Ovary (tissue), 7 donors: ENCODE measurements at regions not wholly inside any gene's neighbourhood (a gene's known extent, or its start where the extent isn't known, plus 50 kb on each side); places are given as distances from the start of the nearest gene placed in this dataset.

Source experiments
- DNase-seq, 5 donors: peaks; one replicate each; pipeline ENCODE4 v3.0.0-alpha.2; 2019 to 2020
- H3K27ac ChIP-seq, 2 donors: fragments of 200-600 bp; one replicate each; pipeline versions ENCODE4 v1.5.1 to v1.8.0; 2019 to 2022
- H3K27me3 ChIP-seq: fragments of 200-600 bp; one replicate; pipeline ENCODE4 v1.8.0; 2022
- H3K36me3 ChIP-seq: fragments of 200-600 bp; sonication (generic); one replicate; pipeline ENCODE4 v1.5.1; 2019
- H3K4me1 ChIP-seq: one replicate; pipeline ENCODE4 v1.8.1; 2013; ENCODE audit warnings: mild to moderate bottlenecking, moderate library complexity; ENCODE audit not compliant: insufficient read depth
- H3K4me3 ChIP-seq: fragments of 200-600 bp; sonication (generic); one replicate; pipeline ENCODE4 v1.5.1; 2017
- H3K9me3 ChIP-seq, 2 donors: fragments of 200-600 bp in 1 of 2; sonication (generic) in 1 of 2; one replicate each; pipeline versions ENCODE4 v1.5.1 to v1.8.1; 2013 to 2019; ENCODE audit warnings: mild to moderate bottlenecking in 1 of 2, moderate library complexity in 1 of 2
- EP300 ChIP-seq: sonication (generic); formaldehyde crosslinking; IDR thresholded peaks from one replicate; pipeline ENCODE4 v1.6.1; 2017; ENCODE audit warnings: antibody characterized with exemption
- POLR2A ChIP-seq: fragments of 450-650 bp; IDR thresholded peaks from one replicate; pipeline ENCODE4 v1.6.1; 2017; ENCODE audit warnings: antibody characterized with exemption, mild to moderate bottlenecking, moderate library complexity
- WGBS, 3 donors: extraction: QIAGEN DNeasy Blood & Tissue Kit in 1 of 3; methylation state at CpG; one replicate each; pipeline versions ENCODE4 v1.1.5 to v1.1.7; 2013 to 2017; 5-methylcytosine and 5-hydroxymethylcytosine counted together
- intact Hi-C, 4 donors: fragments of 100-400 bp; cut with DNase I; formaldehyde crosslinking; loops; one replicate each; pipeline versions ENCODE4 v1.11.0 to v1.15.1; 2022 to 2023
- TF ChIP-seq, protein P1 (sequence below), 3 donors: fragments of 450-650 bp in 2 of 3; fragments of 200-600 bp in 1 of 3; IDR thresholded peaks; one replicate each; pipeline versions ENCODE4 v1.5.1 to v1.8.0; 2016 to 2022; ENCODE audit warnings: antibody characterized with exemption in 3 of 3, mild to moderate bottlenecking in 1 of 3
- donor health status: DM: no; HTN: no; CAD: no; lungs with moderate emphysema.
- donor health status: DM: no; HTN: no; CAD: no.
- donor health status: Bipolar disorder and iron deficiency.
- donor health status: DM: no; HTN: no; CAD: no.
- donor health status: DM: yes; HTN: yes; CAD: no.

DNA sequence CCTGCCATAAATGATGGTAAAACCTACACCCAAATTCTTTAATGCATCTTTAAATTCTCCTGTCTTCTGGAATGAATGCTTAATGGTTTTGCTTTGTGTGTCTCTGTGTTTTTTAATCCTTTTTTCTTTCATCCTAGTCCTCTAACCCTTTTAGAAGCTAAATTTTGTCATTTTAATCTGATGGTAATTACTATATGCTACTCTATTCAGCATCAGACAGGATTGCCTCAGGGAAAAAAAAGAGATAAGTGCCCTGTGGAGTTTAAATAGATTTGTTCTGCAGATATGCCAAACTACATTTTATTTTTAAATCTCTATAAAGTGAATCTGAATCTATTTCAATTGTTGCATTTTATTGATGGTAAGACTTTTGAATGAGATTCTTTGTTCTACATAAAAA lies 966.8 kb downstream of the NSUN3 start:
- H3K4me3 ChIP-seq, result no peak overlapping the region
- no peaks in the 10 kb centered on the region for H3K4me1 ChIP-seq
- no peaks in the 10 kb centered on the region for H3K27me3 ChIP-seq
- TF ChIP-seq POLR2A, result no peak
- TF ChIP-seq, protein P1, sequence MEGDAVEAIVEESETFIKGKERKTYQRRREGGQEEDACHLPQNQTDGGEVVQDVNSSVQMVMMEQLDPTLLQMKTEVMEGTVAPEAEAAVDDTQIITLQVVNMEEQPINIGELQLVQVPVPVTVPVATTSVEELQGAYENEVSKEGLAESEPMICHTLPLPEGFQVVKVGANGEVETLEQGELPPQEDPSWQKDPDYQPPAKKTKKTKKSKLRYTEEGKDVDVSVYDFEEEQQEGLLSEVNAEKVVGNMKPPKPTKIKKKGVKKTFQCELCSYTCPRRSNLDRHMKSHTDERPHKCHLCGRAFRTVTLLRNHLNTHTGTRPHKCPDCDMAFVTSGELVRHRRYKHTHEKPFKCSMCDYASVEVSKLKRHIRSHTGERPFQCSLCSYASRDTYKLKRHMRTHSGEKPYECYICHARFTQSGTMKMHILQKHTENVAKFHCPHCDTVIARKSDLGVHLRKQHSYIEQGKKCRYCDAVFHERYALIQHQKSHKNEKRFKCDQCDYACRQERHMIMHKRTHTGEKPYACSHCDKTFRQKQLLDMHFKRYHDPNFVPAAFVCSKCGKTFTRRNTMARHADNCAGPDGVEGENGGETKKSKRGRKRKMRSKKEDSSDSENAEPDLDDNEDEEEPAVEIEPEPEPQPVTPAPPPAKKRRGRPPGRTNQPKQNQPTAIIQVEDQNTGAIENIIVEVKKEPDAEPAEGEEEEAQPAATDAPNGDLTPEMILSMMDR (IDR thresholded peaks at IDR 0.05), result no peak
- intact Hi-C loops, result no loop called here
- no peaks in the 10 kb centered on the region for H3K36me3 ChIP-seq
- DNase-seq, result no peak
- H3K9me3 ChIP-seq, result no peaks in the 10 kb centered on the region
- no peak overlapping the region for H3K27ac ChIP-seq

DNA sequence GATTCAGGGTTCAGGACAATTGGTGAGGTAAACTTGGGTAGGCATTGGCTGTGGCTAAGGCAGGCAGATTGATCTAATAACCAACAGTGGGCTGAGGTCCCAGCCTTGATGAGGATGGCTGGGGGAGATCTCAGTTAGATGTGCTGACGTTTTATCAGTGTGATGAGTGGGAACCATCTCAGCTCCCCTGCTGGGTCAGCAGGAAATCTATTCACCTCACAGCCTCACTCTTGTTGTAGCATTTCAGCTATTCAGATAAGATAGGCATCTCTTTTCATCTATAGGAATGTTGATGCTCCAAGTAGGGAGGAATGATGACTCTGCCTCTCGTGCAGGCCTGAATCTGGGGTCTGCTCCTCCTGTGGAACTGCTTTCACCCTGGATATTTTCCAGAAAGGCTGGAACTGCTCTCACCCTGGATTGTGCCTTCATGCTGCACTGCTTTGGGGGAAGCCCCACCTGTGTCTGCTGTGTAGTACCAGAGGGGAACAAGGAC lies 973.7 kb downstream of the NSUN3 start:
- Histone ChIP-seq H3K36me3 (no peaks in the 10 kb centered on the region), H3K4me1 (no peaks in the 10 kb centered on the region), H3K4me3 (no peak overlapping the region), H3K27ac (no peak overlapping the region), H3K27me3 (no peaks in the 10 kb centered on the region), H3K9me3 (no peaks in the 10 kb centered on the region)
- 56 to 90% (median 71%) methylated on average over 2 of the region's 2 CpGs for WGBS, 3 donors
- TF ChIP-seq, protein P1 (IDR thresholded peaks at IDR 0.05), result no peak
- TF ChIP-seq POLR2A (no peak), EP300 (no peak)
- no peak for DNase-seq
- intact Hi-C loops, result no loop called here

DNA sequence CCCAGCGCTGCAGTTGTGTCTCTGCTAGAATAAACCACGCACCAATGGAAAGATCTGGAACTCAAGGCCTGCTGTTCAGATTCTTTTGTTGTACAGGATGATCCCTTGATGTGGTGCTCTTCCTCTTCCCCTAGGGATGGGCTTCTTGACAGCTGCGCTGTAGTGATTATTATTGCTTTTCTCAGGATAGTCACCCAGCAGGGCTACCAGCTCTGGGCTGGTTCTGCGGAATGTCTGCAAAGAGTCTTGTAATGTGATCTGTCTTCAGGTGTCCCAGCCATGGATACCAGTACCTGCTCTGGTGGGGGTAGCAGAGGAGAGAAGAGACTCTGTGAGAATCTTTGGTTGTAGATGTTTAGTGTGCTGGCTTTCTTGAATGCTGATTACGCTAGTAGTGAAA lies 974.2 kb downstream of the NSUN3 start:
- DNase-seq, result no peak
- Histone ChIP-seq H3K4me1 (no peaks in the 10 kb centered on the region), H3K9me3 (no peaks in the 10 kb centered on the region), H3K4me3 (no peak overlapping the region), H3K27me3 (no peaks in the 10 kb centered on the region), H3K27ac (no peak overlapping the region), H3K36me3 (no peaks in the 10 kb centered on the region)
- intact Hi-C loops, result no loop called here
- WGBS, 3 donors, result 91 to 100% (median 98%) methylated on average over 5 of the region's 5 CpGs
- TF ChIP-seq, protein P1 (IDR thresholded peaks at IDR 0.05), result no peak
- TF ChIP-seq POLR2A (no peak), EP300 (no peak)

DNA sequence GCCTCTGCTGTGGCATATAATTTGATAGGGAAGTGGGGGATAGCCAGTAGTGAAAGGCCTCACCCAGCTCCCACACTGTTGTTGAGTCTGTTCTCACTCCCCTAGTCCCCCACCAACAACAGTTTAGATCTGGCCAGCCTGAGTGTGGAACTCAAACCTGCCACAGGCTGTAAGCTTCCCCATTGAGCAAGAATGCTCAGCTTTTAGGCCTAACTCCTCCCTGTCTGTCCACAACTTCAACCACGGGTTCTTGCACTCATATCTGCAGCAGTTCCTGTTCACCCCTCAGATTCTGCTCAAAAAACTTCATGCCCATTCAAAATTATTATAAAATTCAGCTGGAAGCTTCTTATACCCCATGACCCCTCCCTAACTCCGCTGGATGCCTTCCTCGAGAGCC lies 975.1 kb downstream of the NSUN3 start:
- Histone ChIP-seq H3K9me3 (no peaks in the 10 kb centered on the region), H3K27ac (no peak overlapping the region), H3K36me3 (no peaks in the 10 kb centered on the region), H3K27me3 (no peaks in the 10 kb centered on the region), H3K4me3 (no peak overlapping the region), H3K4me1 (no peaks in the 10 kb centered on the region)
- TF ChIP-seq, protein P1 (IDR thresholded peaks at IDR 0.05), result no peak
- no peak for TF ChIP-seq EP300
- DNase-seq, result no peak
- intact Hi-C loops, result no loop called here
- 87 to 94% (median 92%) methylated on average over 3 of the region's 3 CpGs for WGBS, 3 donors

DNA sequence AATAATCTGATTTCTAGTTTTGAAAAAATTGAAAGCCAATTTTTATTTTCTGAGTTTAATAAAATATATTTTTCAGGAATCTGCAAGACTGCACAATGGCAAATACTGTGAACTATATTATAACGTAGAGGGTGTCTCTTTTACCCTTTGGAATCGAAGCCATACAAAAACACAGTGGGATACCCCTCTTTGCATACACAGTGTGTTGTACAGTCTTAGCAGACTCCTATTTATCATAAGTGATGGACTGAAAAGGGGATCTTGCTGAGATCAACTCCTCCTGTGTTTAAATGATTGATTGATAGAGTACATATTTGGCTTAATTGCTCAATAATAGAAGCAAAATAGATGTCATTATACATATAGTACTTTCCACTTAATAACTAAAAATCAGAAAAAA lies 981.2 kb downstream of the NSUN3 start:
- H3K36me3 ChIP-seq, result no peaks in the 10 kb centered on the region
- TF ChIP-seq, protein P1 (IDR thresholded peaks at IDR 0.05), result no peak
- TF ChIP-seq EP300 (no peak), POLR2A (no peak)
- H3K27ac ChIP-seq, result no peak overlapping the region
- H3K4me1 ChIP-seq, result no peaks in the 10 kb centered on the region
- no peak overlapping the region for H3K4me3 ChIP-seq
- no peaks in the 10 kb centered on the region for H3K9me3 ChIP-seq
- no peak for DNase-seq
- 92 to 95% (median 94%) methylated on average over 2 of the region's 2 CpGs for WGBS, 3 donors
- intact Hi-C loops, result no loop called here
- no peaks in the 10 kb centered on the region for H3K27me3 ChIP-seq
